PFSK-1 (cell line): ENCODE measurements at regions not wholly inside any gene's neighbourhood (a gene's known extent, or its start where the extent isn't known, plus 50 kb on each side); places are given as distances from the start of the nearest gene placed in this dataset.

Source experiments
- POLR2AphosphoS5 ChIP-seq: IDR thresholded peaks from 2 replicates; pipeline ENCODE4 v1.6.1; 2012; ENCODE audit warnings: low read depth, mild to moderate bottlenecking, control low read depth, low read length, moderate library complexity
- REST ChIP-seq, 2 experiments: IDR thresholded peaks; 2 replicates each; pipeline versions ENCODE4 v1.6.1 to v1.8.0; 2011 to 2012; ENCODE audit warnings: low read depth in 2 of 2, low read length in 2 of 2, control low read depth in 1 of 2, inconsistent platforms in 1 of 2, mild to moderate bottlenecking in 1 of 2, moderate library complexity in 1 of 2; ENCODE audit not compliant: insufficient read depth in 1 of 2
- TAF1 ChIP-seq: IDR thresholded peaks from 2 replicates; pipeline ENCODE4 v1.6.1; 2012; ENCODE audit warnings: low read length, control low read depth, borderline replicate concordance; ENCODE audit not compliant: insufficient read depth

- TF ChIP-seq TAF1 = no peak
- no peak for TF ChIP-seq POLR2AphosphoS5
- no peak for TF ChIP-seq REST (IDR thresholded peaks at IDR 0.05; ENCODE audit: insufficient read depth in 1 of 2, low read depth in 2 of 2, low read length in 2 of 2)
Measured at GRCh38 chr13:97160421-97160820, 61.7 kb upstream of the MBNL2 start.
